ENCODE measurements at regions not wholly inside any gene's neighbourhood (a gene's known extent, or its start where the extent isn't known, plus 50 kb on each side); places are given as distances from the start of the nearest gene placed in this dataset.
"Not testable (repeated sequence)": the region's sequence is repeated elsewhere in the genome, so short reads cannot be mapped to it uniquely, and the experiment has no call there.

DNA sequence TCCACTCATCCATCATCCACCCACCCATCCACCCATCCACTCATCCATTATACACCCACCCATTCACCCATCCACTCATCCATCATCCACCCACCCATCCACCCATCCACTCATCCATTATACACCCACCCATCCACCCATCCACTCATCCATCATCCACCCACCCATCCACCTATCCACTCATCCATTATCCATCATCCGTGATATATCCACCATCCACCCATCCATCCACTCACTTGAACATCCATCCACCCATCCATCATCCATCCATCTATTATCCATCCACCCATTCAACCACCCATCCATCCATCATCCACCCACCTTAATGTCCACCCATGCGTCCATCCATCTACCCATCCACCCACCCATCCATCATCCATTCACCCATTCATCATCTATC lies 77.7 kb upstream of the LRPAP1 start:
- not testable (repeated sequence) for TF ChIP-seq EZH2 (IDR thresholded peaks at IDR 0.05; ENCODE audit: borderline replicate concordance, insufficient read depth, low read length, poor library complexity, severe bottlenecking); REST (IDR thresholded peaks at IDR 0.05; ENCODE audit: borderline replicate concordance); POLR2AphosphoS5 (IDR thresholded peaks at IDR 0.05); SMC3 (conservative IDR thresholded peaks at IDR 0.05; ENCODE audit: poor library complexity); CTCF (IDR thresholded peaks at IDR 0.05; ENCODE audit: poor library complexity, severe bottlenecking); RAD21 (conservative IDR thresholded peaks at IDR 0.05)

Data from neural cell (in vitro differentiated cells).